C4-2B (cell line): ENCODE measurements at regions not wholly inside any gene's neighbourhood (a gene's known extent, or its start where the extent isn't known, plus 50 kb on each side); places are given as distances from the start of the nearest gene placed in this dataset.

ENCODE experiments used
- H3K27ac ChIP-seq: fragments of 450-650 bp; 2 replicates; pipeline ENCODE4 v1.5.1; 2017
- ZFX ChIP-seq: fragments of 450-650 bp; IDR thresholded peaks from 2 replicates; pipeline ENCODE4 v1.6.1; 2017
- TF ChIP-seq, protein P1 (sequence below): fragments of 450-650 bp; conservative IDR thresholded peaks from 2 replicates; pipeline ENCODE4 v1.5.1; 2017; ENCODE audit warnings: mild to moderate bottlenecking

DNA sequence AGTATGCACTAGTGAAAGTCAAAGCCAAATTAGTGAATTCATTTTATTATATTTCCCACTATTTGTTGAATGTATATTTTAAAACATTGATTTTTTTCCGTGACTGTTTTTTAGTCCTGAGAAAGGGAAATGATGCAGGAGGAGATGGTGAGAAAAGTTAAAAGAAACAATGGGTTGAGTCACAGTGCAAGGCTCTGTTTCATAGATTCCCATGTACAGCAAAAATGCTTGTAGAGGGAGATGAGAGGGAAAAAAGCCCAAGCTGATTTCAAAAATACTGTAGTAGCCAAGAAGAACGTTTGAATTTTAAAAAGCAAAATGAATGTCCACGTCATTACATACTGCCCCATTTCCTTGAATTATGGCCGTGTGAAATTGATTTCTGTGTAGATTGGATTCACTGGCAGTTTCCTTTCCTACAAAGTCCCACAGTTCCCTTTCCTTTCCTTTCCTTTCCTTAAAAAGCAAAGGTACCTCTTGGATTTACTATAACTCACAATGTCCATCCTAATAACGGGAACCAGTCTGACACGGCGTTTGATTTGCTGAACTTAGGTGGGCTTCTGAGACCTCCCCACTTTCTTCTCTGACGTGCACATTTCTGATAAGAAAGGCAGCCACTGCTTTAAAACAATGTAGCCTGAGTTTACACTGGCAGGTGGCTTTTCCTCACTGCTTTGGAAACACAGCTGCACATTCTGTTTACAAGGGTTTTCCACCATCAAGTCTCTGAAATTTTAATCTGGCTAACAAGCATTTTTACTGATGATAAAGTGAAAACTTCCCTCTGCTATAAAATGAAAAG is 63.7 kb downstream of the SPCS3 start:
- H3K27ac ChIP-seq: no peak overlapping the region
- TF ChIP-seq, protein P1, sequence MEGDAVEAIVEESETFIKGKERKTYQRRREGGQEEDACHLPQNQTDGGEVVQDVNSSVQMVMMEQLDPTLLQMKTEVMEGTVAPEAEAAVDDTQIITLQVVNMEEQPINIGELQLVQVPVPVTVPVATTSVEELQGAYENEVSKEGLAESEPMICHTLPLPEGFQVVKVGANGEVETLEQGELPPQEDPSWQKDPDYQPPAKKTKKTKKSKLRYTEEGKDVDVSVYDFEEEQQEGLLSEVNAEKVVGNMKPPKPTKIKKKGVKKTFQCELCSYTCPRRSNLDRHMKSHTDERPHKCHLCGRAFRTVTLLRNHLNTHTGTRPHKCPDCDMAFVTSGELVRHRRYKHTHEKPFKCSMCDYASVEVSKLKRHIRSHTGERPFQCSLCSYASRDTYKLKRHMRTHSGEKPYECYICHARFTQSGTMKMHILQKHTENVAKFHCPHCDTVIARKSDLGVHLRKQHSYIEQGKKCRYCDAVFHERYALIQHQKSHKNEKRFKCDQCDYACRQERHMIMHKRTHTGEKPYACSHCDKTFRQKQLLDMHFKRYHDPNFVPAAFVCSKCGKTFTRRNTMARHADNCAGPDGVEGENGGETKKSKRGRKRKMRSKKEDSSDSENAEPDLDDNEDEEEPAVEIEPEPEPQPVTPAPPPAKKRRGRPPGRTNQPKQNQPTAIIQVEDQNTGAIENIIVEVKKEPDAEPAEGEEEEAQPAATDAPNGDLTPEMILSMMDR: no peak
- TF ChIP-seq ZFX: no peak

DNA sequence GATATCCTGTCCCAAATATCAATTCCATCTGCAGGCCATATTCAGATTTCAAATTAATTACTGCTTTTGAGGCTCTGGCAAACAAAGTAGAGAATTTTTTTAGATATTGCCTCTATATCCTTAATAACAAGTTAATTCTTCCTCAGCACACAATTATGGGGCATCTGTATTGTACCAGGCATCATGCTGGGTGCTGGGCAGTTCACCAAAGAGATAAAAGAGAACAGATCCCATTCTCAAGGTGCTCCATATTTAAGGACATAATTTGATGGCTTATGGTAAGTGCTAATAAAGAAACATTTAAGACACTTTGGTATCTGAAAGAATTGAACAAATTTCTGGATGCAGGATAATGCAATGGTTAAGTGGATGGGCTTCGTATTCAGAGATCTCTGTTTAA is 65.8 kb downstream of the SPCS3 start:
- no peak for TF ChIP-seq ZFX
- TF ChIP-seq, protein P1: no peak
- no peak overlapping the region for H3K27ac ChIP-seq

DNA sequence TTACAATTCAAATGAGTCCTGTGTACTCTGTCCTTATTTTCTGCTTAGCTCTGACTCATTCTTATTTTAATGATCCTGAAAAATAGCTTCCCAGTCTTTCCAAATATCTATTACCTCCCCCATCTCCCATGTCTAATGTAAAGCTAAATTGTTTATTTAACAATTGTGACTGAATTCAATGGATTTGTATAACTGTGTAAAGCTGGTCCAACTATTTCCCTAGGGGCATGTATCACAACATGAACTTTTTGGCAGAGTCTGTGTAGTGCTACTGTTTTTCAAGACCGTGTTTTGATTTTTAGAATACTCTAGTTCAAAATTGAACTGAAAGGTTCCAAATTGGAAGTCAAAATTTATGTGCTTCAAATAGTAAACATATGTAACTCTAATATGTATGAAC is 67.8 kb downstream of the SPCS3 start:
- TF ChIP-seq, protein P1: no peak
- no peak for TF ChIP-seq ZFX
- H3K27ac ChIP-seq: no peak overlapping the region

DNA sequence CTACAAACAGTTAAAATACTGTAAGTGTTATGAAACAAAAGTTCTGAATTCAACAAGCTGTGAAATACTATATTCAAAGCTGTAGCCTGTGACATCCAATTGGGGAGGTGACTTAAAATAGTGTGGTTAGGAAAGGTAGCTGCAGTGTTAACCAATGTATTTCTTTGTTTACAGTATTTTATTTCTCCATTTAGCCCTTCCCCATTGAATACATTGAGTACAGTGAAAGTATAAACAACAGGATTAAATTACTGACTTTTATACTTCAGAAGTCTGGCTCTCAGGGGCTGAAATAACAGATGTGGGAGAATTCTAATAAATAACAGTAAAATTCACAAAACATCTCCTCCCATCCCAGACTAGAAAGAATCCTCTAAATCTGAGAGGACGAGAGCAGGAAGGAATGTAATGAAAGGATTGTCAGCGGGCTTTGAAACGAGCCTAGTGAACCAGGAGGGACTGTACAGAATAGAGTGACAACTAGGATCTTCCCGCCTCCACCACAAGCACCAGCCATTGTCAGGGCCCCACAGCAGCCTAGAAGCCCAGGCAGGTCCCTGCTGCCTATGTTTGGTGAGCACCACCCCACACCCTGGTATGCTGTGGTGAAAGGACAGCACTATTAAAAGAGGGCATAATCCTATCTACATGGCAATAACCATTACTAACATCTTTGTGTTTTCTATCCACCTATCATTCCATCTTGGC is 73.7 kb downstream of the SPCS3 start:
- TF ChIP-seq, protein P1: no peak
- no peak for TF ChIP-seq ZFX
- no peak overlapping the region for H3K27ac ChIP-seq

DNA sequence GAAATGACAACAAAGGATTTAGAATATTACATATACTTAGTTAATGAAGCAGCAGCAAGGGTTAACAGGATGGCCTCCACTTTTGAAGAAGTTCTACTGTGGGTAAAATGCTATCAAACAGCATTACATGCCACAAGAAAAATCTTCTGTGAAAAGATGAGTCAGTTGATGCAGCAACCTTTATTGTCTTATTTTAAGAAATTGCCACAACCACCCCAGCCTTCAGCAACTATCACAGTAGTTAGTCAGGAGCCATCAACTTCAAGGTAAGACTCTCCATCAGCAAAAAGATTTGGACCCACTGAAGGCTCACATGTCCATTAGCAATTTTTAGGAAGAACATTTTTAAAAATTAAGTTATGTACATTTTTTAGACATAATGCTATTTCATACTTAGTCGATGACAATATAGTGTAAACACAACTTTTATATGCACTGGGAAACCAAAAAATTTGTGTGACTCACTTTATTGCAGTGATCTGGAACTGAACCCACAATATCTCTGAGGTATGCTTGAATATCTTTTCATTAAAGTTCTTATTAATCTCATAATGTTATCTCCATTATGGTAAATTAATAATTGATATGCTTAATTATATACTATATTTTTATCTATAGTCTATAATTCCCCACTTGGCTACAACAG is 81.2 kb downstream of the SPCS3 start:
- H3K27ac ChIP-seq: no peak overlapping the region
- TF ChIP-seq ZFX: no peak
- TF ChIP-seq, protein P1: no peak

DNA sequence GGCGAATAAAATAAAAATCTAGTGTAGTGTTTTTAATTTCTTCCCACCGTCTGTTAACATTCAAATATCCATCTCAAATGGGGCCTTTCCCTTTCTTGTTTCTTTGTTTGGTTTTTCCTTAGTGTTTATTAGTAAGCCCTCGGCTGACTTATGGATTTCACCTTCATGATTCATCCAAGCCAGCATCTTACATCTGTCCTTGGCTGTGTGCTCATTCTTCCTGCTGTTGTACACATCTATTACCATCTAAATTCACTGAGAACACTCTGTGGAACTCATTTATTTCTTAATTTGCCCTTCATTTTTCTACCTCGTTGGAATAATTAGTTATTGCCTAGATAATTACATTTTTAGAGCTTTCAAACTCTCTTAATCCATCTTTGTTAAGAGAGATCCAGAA is 84.9 kb downstream of the SPCS3 start:
- no peak for TF ChIP-seq ZFX
- TF ChIP-seq, protein P1: no peak
- H3K27ac ChIP-seq: no peak overlapping the region

DNA sequence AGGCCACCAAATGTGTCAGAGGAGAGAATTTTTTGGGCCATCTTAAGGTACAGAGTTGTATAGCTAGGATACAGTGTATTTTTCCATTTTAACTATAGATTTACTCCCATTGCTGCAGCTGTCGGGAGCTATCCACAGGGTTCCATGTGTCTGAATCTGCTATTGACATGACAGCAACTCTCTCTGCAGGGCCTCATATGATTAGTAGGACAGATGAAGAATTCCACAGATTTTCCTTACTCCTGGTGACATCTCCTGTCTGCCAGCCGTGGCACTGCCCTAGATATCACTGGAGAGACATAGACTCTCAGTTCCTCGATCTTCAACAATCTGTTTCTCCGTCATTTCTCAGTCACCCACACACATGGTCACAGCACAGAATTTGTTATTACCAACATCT is 86.5 kb downstream of the SPCS3 start:
- TF ChIP-seq, protein P1: no peak
- no peak for TF ChIP-seq ZFX

More for the DNA sequence above, 86.5 kb downstream of the SPCS3 start:
- H3K27ac ChIP-seq: no peak overlapping the region
